Skeletal muscle satellite cell (primary cell): ENCODE measurements at regions not wholly inside any gene's neighbourhood (a gene's known extent, or its start where the extent isn't known, plus 50 kb on each side); places are given as distances from the start of the nearest gene placed in this dataset.
A peak's percentile ranks its signal among the peaks of the same experiment; 100 is the strongest.
"Not testable (repeated sequence)": the region's sequence is repeated elsewhere in the genome, so short reads cannot be mapped to it uniquely, and the experiment has no call there.

ENCODE experiments used
- H3K27me3 ChIP-seq: 2 replicates; pipeline ENCODE4 v1.7.0; 2013; ENCODE audit warnings: low read length; ENCODE audit not compliant: control insufficient read depth, insufficient read depth
- H3K36me3 ChIP-seq: 2 replicates; pipeline ENCODE4 v1.7.0; 2013; ENCODE audit warnings: mild to moderate bottlenecking, control low read depth, low read length; ENCODE audit not compliant: insufficient read depth
- H3K4me1 ChIP-seq: 2 replicates; pipeline ENCODE4 v1.7.0; 2013; ENCODE audit warnings: low read length; ENCODE audit not compliant: control insufficient read depth, insufficient read depth
- H3K4me2 ChIP-seq: 2 replicates; pipeline ENCODE4 v1.7.0; 2013; ENCODE audit warnings: mild to moderate bottlenecking, low read length
- H3K4me3 ChIP-seq: 2 replicates; pipeline ENCODE4 v1.7.0; 2013; ENCODE audit warnings: low read length
- H3K9ac ChIP-seq: 2 replicates; pipeline ENCODE4 v1.7.0; 2013; ENCODE audit warnings: mild to moderate bottlenecking, low read depth, low read length, moderate library complexity
- H3K9me3 ChIP-seq: replicated peaks from 2 replicates; pipeline ENCODE4 v1.7.0; 2013; ENCODE audit warnings: mild to moderate bottlenecking, control low read depth, low read length

- not testable (repeated sequence) for H3K9ac ChIP-seq, H3K4me2 ChIP-seq, H3K27me3 ChIP-seq, H3K9me3 ChIP-seq, H3K4me3 ChIP-seq, H3K36me3 ChIP-seq
- H3K4me1 ChIP-seq: peaks cover 25% of the 10 kb centered on the region
Measured at GRCh38 chr7:32779895-32780294, 111.7 kb downstream of the KBTBD2 start.

GRCh38 chr7:32779167-32779566 lies 112.4 kb downstream of the KBTBD2 start:
- Histone ChIP-seq H3K36me3 (no peaks in the 10 kb centered on the region), H3K4me3 (no peak overlapping the region), H3K4me2 (no peak overlapping the region), H3K9ac (no peak overlapping the region), H3K9me3 (no peaks in the 10 kb centered on the region), H3K27me3 (no peaks in the 10 kb centered on the region), H3K4me1 (peaks cover 25% of the 10 kb centered on the region)

GRCh38 chr7:32777041-32777666 lies 114.4 kb downstream of the KBTBD2 start:
- Histone ChIP-seq H3K4me2 (peak overlapping the region; percentile 21), H3K4me1 (peaks cover 25% of the 10 kb centered on the region)
- not testable (repeated sequence) for H3K36me3 ChIP-seq, H3K9me3 ChIP-seq, H3K4me3 ChIP-seq, H3K9ac ChIP-seq, H3K27me3 ChIP-seq

- H3K4me3 ChIP-seq, H3K36me3 ChIP-seq, H3K27me3 ChIP-seq, H3K4me2 ChIP-seq, H3K9ac ChIP-seq, H3K9me3 ChIP-seq: not testable (repeated sequence)
- peaks cover 25% of the 10 kb centered on the region for H3K4me1 ChIP-seq
Measured at GRCh38 chr7:32776318-32776717, 115.2 kb downstream of the KBTBD2 start.

- H3K9ac ChIP-seq, H3K27me3 ChIP-seq: not testable (repeated sequence)
Measured at GRCh38 chr7:32775809-32776208, 115.8 kb downstream of the KBTBD2 start.

GRCh38 chr7:32774541-32774951 lies 117.0 kb downstream of the KBTBD2 start:
- Histone ChIP-seq H3K27me3 (no peaks in the 10 kb centered on the region), H3K4me1 (peaks cover 17% of the 10 kb centered on the region), H3K9me3 (no peaks in the 10 kb centered on the region), H3K4me2 (no peak overlapping the region), H3K36me3 (no peaks in the 10 kb centered on the region), H3K4me3 (no peak overlapping the region), H3K9ac (no peak overlapping the region)

More at GRCh38 chr7:32775809-32776208, 115.8 kb downstream of the KBTBD2 start:
- H3K4me2 ChIP-seq, H3K4me3 ChIP-seq, H3K9me3 ChIP-seq, H3K36me3 ChIP-seq: not testable (repeated sequence)
- H3K4me1 ChIP-seq: peaks cover 25% of the 10 kb centered on the region

- H3K9ac ChIP-seq, H3K27me3 ChIP-seq, H3K9me3 ChIP-seq, H3K4me1 ChIP-seq, H3K36me3 ChIP-seq, H3K4me3 ChIP-seq: not testable (repeated sequence)
- peak overlapping the region; percentile 28 for H3K4me2 ChIP-seq
Measured at GRCh38 chr7:32768866-32769510, 122.6 kb downstream of the KBTBD2 start.

GRCh38 chr7:32768338-32768737 lies 123.2 kb downstream of the KBTBD2 start:
- H3K36me3 ChIP-seq: not testable (repeated sequence)

GRCh38 chr7:32765649-32766251 lies 125.8 kb downstream of the KBTBD2 start:
- not testable (repeated sequence) for H3K36me3 ChIP-seq, H3K4me1 ChIP-seq, H3K9ac ChIP-seq, H3K27me3 ChIP-seq, H3K4me3 ChIP-seq, H3K9me3 ChIP-seq, H3K4me2 ChIP-seq

More at GRCh38 chr7:32768338-32768737, 123.2 kb downstream of the KBTBD2 start:
- H3K4me2 ChIP-seq, H3K9me3 ChIP-seq, H3K4me3 ChIP-seq, H3K4me1 ChIP-seq, H3K27me3 ChIP-seq, H3K9ac ChIP-seq: not testable (repeated sequence)

GRCh38 chr7:32765185-32765584 lies 126.4 kb downstream of the KBTBD2 start:
- Histone ChIP-seq H3K4me3 (no peak overlapping the region), H3K9me3 (no peaks in the 10 kb centered on the region), H3K9ac (no peak overlapping the region), H3K36me3 (no peaks in the 10 kb centered on the region), H3K27me3 (no peaks in the 10 kb centered on the region), H3K4me2 (no peak overlapping the region), H3K4me1 (peaks cover 9% of the 10 kb centered on the region)

- no peaks in the 10 kb centered on the region for H3K36me3 ChIP-seq
- H3K9ac ChIP-seq: no peak overlapping the region
Measured at GRCh38 chr7:32762925-32763293, 128.7 kb downstream of the KBTBD2 start.

More at GRCh38 chr7:32762925-32763293, 128.7 kb downstream of the KBTBD2 start:
- no peaks in the 10 kb centered on the region for H3K4me1 ChIP-seq
- no peaks in the 10 kb centered on the region for H3K27me3 ChIP-seq
- no peak overlapping the region for H3K4me2 ChIP-seq
- H3K4me3 ChIP-seq: no peak overlapping the region
- H3K9me3 ChIP-seq: no peaks in the 10 kb centered on the region
